ENCODE measurements at regions not wholly inside any gene's neighbourhood (a gene's known extent, or its start where the extent isn't known, plus 50 kb on each side); places are given as distances from the start of the nearest gene placed in this dataset.
"Not testable (repeated sequence)": the region's sequence is repeated elsewhere in the genome, so short reads cannot be mapped to it uniquely, and the experiment has no call there.

GRCh38 chrX:140019134-140019533 is 53.8 kb upstream of the CXorf66 start:
- not testable (repeated sequence) for H3K4me1 Mint-ChIP-seq, H3K36me3 Mint-ChIP-seq, H3K4me3 Mint-ChIP-seq, H3K9me3 Mint-ChIP-seq, H3K27me3 Mint-ChIP-seq
- peak overlapping the region in 1 of 3 donors; percentile 83 for H3K27ac Mint-ChIP-seq
